ENCODE measurements at regions not wholly inside any gene's neighbourhood (a gene's known extent, or its start where the extent isn't known, plus 50 kb on each side); places are given as distances from the start of the nearest gene placed in this dataset.
A peak's percentile ranks its signal among the peaks of the same experiment; 100 is the strongest.

DNA sequence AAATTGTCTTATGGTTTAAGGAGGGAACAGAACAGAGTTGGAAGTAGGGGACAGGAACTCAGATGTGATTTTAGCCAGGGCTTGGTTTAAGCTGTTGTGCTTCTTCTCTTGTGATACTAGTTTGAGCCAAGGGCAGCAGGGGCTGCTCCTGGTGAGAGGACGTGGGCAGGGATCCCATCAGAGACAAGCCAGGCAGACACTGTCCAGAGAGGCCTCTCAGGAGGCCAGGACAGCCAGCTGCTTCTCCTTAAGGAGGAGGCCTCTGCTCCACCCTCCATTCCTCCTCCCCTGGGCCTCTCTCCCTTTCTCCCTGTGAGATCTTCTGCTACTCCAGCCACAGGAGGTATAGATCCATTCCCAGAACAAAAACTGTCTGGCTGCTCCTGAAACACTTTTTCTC lies 108.4 kb upstream of the MLN start:
- TF ChIP-seq, protein P1, sequence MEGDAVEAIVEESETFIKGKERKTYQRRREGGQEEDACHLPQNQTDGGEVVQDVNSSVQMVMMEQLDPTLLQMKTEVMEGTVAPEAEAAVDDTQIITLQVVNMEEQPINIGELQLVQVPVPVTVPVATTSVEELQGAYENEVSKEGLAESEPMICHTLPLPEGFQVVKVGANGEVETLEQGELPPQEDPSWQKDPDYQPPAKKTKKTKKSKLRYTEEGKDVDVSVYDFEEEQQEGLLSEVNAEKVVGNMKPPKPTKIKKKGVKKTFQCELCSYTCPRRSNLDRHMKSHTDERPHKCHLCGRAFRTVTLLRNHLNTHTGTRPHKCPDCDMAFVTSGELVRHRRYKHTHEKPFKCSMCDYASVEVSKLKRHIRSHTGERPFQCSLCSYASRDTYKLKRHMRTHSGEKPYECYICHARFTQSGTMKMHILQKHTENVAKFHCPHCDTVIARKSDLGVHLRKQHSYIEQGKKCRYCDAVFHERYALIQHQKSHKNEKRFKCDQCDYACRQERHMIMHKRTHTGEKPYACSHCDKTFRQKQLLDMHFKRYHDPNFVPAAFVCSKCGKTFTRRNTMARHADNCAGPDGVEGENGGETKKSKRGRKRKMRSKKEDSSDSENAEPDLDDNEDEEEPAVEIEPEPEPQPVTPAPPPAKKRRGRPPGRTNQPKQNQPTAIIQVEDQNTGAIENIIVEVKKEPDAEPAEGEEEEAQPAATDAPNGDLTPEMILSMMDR (IDR thresholded peaks at IDR 0.05; ENCODE audit: insufficient read depth, low read depth, low read length, missing control alignments), result no peak
- DNase-seq (ENCODE audit: low read depth), result no peak
- no peak overlapping the region for H3K4me3 ChIP-seq (ENCODE audit: low read depth, low read length)

DNA sequence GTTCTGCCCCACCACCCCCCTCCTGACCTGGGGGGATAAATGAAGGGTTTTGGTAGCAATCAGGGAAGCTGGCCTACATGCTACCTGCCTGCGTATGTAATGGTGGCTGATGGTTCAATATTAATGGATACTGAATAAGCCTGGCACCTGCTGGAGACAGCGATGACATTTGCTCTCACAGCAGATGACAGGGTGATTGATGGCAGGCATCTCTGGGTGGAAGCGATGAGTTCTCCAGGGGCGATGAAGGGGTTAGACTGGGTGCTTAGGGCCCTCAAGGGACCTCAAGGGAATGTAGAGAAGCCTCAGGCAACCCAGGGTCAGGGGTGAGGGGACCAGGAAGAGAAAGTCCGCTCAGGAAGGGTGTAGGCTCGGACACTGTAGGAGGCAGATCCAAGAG lies 107.7 kb upstream of the MLN start:
- no peak for DNase-seq (ENCODE audit: low read depth)
- TF ChIP-seq, protein P1 (IDR thresholded peaks at IDR 0.05; ENCODE audit: insufficient read depth, low read depth, low read length, missing control alignments), result no peak
- H3K4me3 ChIP-seq (ENCODE audit: low read depth, low read length), result no peak overlapping the region

DNA sequence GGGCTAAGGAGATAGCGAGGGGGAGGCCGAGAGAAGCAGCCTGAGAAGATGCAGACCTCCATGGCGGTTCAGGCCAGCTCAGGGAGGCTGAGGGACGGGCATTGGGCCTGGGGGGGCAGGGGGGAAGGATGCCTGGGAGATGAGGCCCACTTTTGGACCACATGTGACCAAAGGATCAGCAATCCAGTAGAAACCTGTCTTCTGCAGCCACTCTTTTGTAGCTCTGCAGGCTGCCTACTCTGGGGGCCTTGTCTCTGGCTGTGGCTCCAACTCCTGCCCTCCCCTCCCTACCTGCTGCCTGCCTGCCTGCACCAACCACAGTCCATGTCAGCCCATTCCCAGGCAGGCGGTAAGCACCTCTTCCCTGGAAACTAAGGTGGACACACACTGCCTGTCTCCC lies 106.8 kb upstream of the MLN start:
- DNase-seq (ENCODE audit: low read depth), result no peak
- TF ChIP-seq, protein P1 (IDR thresholded peaks at IDR 0.05; ENCODE audit: insufficient read depth, low read depth, low read length, missing control alignments), result no peak
- H3K4me3 ChIP-seq (ENCODE audit: low read depth, low read length), result no peak overlapping the region

DNA sequence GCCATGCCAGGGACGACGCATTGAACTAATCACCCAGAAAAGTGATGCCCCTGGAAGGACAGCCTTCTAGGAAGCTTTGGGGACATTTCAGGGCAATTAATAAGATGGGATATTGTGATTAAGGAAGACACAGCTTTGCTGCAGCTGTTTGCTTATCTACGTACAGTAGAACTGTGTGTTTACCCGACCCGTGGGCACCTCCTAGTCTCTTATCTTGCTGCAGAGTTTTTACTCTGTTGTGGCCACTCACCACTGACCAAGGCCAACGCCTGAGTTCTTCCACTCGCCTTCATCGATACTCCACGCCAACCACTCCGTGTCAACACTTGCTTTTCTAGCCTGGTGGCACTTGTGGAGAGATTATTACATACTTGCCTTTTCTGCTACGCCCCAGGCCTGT lies 105.9 kb upstream of the MLN start:
- no peak overlapping the region for H3K4me3 ChIP-seq (ENCODE audit: low read depth, low read length)
- TF ChIP-seq, protein P1 (IDR thresholded peaks at IDR 0.05; ENCODE audit: insufficient read depth, low read depth, low read length, missing control alignments), result no peak
- no peak for DNase-seq (ENCODE audit: low read depth)

DNA sequence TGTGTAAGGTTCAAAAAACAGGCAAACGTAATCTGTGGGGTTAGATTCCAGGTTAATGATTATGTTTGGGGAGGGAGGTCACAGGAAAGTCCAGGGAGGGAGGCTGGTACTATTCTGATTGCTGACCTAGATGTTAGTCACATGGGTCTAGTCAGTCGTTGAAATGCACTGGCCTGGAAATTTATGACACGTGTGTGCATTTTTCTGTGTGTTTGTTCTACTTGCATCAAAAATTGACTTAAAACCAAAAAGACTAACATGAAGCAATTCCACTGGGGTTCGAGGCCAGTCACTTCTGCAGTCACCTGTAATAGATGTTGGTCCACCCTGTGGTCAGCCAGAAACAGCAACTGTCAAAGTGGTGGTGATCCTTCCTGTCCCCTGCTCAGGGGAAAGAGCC lies 104.2 kb upstream of the MLN start:
- H3K4me3 ChIP-seq (ENCODE audit: low read depth, low read length), result no peak overlapping the region
- TF ChIP-seq, protein P1 (IDR thresholded peaks at IDR 0.05; ENCODE audit: insufficient read depth, low read depth, low read length, missing control alignments), result no peak
- peak; percentile 48 for DNase-seq (ENCODE audit: low read depth)

DNA sequence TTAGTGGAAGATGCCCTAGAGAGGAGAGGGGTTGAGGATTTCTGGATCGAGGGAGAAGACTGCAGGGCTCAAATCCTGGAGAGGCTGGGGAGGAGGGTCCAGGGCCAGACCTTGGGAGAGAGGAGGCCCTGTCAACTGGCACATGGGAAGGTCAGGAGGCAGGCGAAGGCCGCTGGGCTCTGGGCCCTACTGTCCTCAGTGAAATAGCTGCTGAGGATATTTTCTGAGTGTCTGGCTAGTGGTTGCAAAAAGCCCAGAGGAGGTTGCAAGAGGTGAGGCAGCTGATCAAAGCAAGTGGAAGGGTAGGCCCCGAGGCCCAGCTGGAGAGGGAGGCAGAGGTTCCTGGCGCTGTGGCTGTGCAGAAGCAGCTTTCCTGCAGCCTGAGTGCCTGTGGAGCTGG lies 103.4 kb upstream of the MLN start:
- DNase-seq (ENCODE audit: low read depth), result no peak
- TF ChIP-seq, protein P1 (IDR thresholded peaks at IDR 0.05; ENCODE audit: insufficient read depth, low read depth, low read length, missing control alignments), result no peak

DNA sequence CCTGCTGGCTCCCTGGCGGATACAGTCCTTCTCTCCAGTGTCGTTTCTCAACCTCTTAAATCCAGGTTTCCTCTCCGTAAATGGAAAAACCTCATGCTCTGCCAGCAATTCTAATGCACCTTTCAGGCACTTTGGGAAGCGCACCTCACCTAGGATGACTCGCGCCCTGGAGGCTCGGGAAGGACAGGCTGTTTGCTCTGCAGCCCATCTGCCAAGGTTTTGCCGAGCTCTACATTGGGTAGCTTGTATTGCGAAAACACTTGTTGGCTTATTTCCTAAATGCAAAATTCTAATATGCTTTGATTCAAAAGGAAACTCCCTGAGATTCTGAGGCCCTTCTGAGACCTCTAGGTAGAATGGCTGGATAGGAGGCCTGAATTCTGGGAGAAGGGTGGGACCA lies 102.6 kb upstream of the MLN start:
- no peak overlapping the region for H3K4me3 ChIP-seq (ENCODE audit: low read depth, low read length)
- DNase-seq (ENCODE audit: low read depth), result no peak
- TF ChIP-seq, protein P1 (IDR thresholded peaks at IDR 0.05; ENCODE audit: insufficient read depth, low read depth, low read length, missing control alignments), result no peak

More for the DNA sequence above, 103.4 kb upstream of the MLN start:
- H3K4me3 ChIP-seq (ENCODE audit: low read depth, low read length), result no peak overlapping the region

Data from GM12865 (cell line).